ENCODE measurements at regions not wholly inside any gene's neighbourhood (a gene's known extent, or its start where the extent isn't known, plus 50 kb on each side); places are given as distances from the start of the nearest gene placed in this dataset.

DNA sequence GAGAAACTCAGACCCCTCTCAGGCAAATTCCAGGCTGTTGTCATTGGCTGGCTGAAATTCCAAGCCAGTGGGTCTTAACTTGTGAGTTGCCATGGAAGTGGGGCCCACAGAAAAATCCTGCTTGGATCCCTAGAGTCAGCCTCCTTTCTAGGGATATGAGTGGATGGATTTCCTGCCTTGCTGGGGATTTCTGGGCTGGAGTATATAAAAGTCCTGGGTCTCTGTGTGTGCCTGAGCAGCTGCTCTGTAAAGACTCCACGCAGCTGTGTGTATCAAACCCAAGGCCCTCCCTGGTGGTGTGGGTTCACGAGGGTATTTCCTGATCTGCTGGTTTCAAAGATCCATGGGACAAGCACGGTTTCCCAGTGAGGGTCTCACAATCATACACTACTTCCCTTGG is 1077.1 kb downstream of the SLC16A7 start:
- H3K27me3 Mint-ChIP-seq = no peaks in the 10 kb centered on the region
- peaks cover 6 to 35% (median 18%) of the 10 kb centered on the region in 3 donors for H3K9me3 Mint-ChIP-seq
- no peak overlapping the region for H3K27ac Mint-ChIP-seq
- Histone ChIP-seq H3K4me3 (ENCODE audit: control insufficient read depth in 1 of 2, extremely low read depth in 1 of 2, low read length in 1 of 2) (no peak overlapping the region), H3K9me3 (no peaks in the 10 kb centered on the region), H3K36me3 (ENCODE audit: control insufficient read depth in 2 of 2, extremely low read depth in 1 of 2, insufficient read depth in 1 of 2, low read length in 1 of 2) (no peaks in the 10 kb centered on the region), H3K4me1 (ENCODE audit: control insufficient read depth in 1 of 2, extremely low read depth in 1 of 2, insufficient read depth in 2 of 2, low read length in 2 of 2) (no peaks in the 10 kb centered on the region), H3K27me3 (replicated peaks in 1 of 2; ENCODE audit: control insufficient read depth in 2 of 2, extremely low read depth in 1 of 2, insufficient read depth in 2 of 2, low read length in 1 of 2) (no peaks in the 10 kb centered on the region), H3K27ac (ENCODE audit: low read length) (no peak overlapping the region)
- 100% methylated on average over 1 of the region's 3 CpGs for WGBS (ENCODE audit: insufficient coverage)
- H3K4me1 Mint-ChIP-seq = no peaks in the 10 kb centered on the region
- ChIA-PET CTCF (no interaction called here), POLR2A (no interaction called here)
- DNase-seq (no peak), ATAC-seq (replicated peaks in 1 of 4) (no peak)
- no peak overlapping the region for H3K4me3 Mint-ChIP-seq
- H3K36me3 Mint-ChIP-seq = no peaks in the 10 kb centered on the region

DNA sequence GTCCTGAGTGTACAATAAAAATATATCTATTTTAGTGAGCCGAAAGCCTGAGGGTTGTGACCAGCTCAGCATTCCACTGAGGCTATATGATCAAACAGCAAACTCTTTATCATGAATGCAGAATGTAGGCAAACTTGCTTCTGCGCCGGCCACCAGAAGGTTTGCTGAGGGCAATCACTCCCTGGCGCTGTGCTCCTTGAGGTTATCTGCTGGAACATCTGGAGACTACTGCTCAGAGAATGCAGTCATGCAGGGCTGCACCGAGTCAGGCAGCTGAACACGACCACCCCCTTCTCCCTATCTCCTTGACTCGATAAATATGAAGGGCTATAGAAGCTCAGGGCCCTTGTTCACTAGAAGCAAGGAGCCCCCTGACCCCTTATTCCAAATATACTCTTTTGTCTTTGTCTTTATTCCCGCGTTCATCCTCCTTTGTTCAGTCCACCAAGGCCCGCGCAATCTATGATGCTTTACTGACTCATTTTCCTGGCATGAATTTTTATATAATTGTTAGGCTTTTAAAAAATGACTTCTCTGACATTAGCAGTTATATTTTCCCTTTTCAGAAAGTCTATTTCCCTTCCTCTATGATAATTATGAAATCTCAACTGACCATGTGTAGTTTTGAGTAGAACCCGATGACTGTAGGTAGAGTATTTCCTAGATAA is 1089.3 kb downstream of the SLC16A7 start:
- Histone ChIP-seq H3K36me3 (ENCODE audit: control insufficient read depth in 2 of 2, extremely low read depth in 1 of 2, insufficient read depth in 1 of 2, low read length in 1 of 2) (no peaks in the 10 kb centered on the region), H3K4me3 (ENCODE audit: control insufficient read depth in 1 of 2, extremely low read depth in 1 of 2, low read length in 1 of 2) (no peak overlapping the region), H3K9me3 (no peaks in the 10 kb centered on the region), H3K27ac (ENCODE audit: low read length) (no peak overlapping the region), H3K27me3 (replicated peaks in 1 of 2; ENCODE audit: control insufficient read depth in 2 of 2, extremely low read depth in 1 of 2, insufficient read depth in 2 of 2, low read length in 1 of 2) (no peaks in the 10 kb centered on the region), H3K4me1 (ENCODE audit: control insufficient read depth in 1 of 2, extremely low read depth in 1 of 2, insufficient read depth in 2 of 2, low read length in 2 of 2) (no peaks in the 10 kb centered on the region)
- Mint-ChIP-seq H3K36me3 (no peaks in the 10 kb centered on the region), H3K4me1 (no peaks in the 10 kb centered on the region), H3K27ac (no peak overlapping the region), H3K4me3 (no peak overlapping the region), H3K9me3 (peaks cover 0 to 10% (median 2%) of the 10 kb centered on the region in 3 donors), H3K27me3 (no peaks in the 10 kb centered on the region)
- ChIA-PET CTCF (interaction anchor here in 1 of 2 donors (0.6 kb wide), 1 partner anchor 32 kb away, joined by 3 read pairs; no protein-coding TSS in a partner anchor), POLR2A (no interaction called here)
- WGBS (ENCODE audit: insufficient coverage) = 48% methylated on average over 4 of the region's 12 CpGs
- DNase-seq = no peak
- ATAC-seq (replicated peaks in 1 of 4) = no peak

DNA sequence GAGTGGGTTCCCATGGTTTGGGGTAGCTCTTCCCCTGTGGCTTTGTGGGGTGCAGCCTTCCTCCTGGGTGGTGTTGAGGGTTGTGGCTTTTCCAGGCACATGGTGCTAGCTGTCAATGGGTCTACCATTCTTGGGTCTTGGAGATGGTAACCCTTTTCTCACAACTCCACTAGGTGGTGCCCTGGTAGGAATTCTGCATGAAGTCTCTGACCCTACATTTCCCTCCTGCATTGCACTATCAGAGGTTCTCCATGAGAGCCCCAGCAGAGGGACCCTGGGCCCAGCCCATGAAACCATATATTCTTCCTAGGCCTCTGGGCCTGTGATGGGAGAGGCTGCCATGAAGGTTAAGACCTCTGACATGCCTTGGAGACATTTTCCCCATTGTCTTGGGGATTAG is 1093.3 kb downstream of the SLC16A7 start:
- no peaks in the 10 kb centered on the region for H3K4me1 ChIP-seq (ENCODE audit: control insufficient read depth in 1 of 2, extremely low read depth in 1 of 2, insufficient read depth in 2 of 2, low read length in 2 of 2)
- H3K27me3 ChIP-seq (replicated peaks in 1 of 2; ENCODE audit: control insufficient read depth in 2 of 2, extremely low read depth in 1 of 2, insufficient read depth in 2 of 2, low read length in 1 of 2) = no peaks in the 10 kb centered on the region
- POLR2A ChIA-PET = interaction anchor here in 1 of 2 donors (0.5 kb wide), 1 partner anchor 1852 kb away, joined by 3 read pairs; no protein-coding TSS in a partner anchor
- H3K4me3 ChIP-seq (ENCODE audit: control insufficient read depth in 1 of 2, extremely low read depth in 1 of 2, low read length in 1 of 2) = no peak overlapping the region
- H3K9me3 ChIP-seq = no peaks in the 10 kb centered on the region
- H3K27ac ChIP-seq (ENCODE audit: low read length) = no peak overlapping the region
- Mint-ChIP-seq H3K36me3 (no peaks in the 10 kb centered on the region), H3K27me3 (no peaks in the 10 kb centered on the region), H3K4me1 (no peaks in the 10 kb centered on the region), H3K27ac (no peak overlapping the region), H3K9me3 (peaks cover 8 to 10% (median 10%) of the 10 kb centered on the region in 3 donors), H3K4me3 (no peak overlapping the region)
- no peak for DNase-seq
- ATAC-seq (replicated peaks in 1 of 4) = no peak
- no peaks in the 10 kb centered on the region for H3K36me3 ChIP-seq (ENCODE audit: control insufficient read depth in 2 of 2, extremely low read depth in 1 of 2, insufficient read depth in 1 of 2, low read length in 1 of 2)
- CTCF ChIA-PET = no interaction called here

DNA sequence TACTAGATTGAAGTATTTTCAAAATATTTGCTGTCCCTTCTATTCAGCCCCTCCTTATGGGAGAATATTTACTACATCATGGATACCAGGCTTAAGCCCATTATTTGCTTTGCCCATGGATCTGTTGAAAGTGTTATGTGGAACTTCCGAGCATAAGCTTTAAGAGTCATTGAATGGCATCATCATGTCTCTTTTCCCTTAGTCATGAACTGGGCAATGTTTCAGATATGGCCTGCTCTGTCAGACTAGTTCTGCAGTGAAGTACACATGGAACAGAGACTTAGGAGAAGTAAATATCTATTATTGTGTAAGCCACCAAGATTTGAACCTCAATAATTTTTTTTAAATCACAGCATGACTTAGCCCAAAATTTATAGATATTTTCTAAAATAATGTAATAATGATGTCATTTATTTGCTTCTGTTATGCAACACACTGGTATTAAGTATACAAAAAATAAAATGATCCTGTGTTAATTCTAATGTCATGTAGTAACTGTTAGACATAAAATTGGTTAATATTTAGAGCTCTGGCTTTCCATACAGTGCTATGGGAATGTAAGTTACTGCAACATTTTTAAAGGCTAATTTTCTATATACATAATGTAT is 1097.3 kb downstream of the SLC16A7 start:
- no CpG with 5 or more reads among the region's 1 CpG for WGBS (ENCODE audit: insufficient coverage)
- POLR2A ChIA-PET = no interaction called here

DNA sequence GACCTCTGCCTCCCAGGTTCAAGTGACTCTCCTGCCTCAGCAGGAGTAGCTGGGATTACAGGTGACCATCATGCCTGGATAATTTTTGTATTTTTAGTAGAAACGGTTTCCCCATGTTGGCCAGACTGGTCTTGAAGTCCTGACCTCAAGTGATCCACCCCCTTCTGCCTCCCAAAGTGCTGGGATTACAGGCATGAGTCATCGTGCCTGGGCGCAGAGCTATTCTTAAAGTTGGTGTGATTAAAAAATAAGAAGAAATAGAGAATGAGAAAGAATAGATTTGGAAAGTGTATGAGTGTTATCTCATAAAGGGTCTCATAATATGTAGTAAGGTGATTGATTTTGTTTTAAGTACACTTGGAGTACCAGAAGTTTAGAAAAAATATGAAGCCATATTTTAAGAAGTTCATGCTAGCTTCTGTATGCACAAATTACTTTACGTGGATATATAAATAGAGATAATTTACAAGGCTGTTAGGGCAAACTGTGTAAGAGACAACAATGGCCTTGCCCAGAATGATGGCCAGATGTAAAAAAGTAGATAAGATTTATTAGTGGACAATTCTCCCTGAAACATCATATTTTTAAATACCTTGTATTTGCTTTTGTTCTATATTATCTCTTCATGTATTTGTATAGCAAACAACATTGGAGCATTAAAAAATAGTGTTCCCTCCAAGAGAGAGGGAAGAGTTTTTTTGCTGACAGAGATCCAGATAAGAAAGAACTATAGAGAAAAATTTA is 1108.5 kb downstream of the SLC16A7 start:
- no peak for DNase-seq
- Mint-ChIP-seq H3K36me3 (no peaks in the 10 kb centered on the region), H3K27ac (no peak overlapping the region), H3K4me3 (no peak overlapping the region), H3K4me1 (no peaks in the 10 kb centered on the region), H3K9me3 (peaks cover 0 to 27% (median 2%) of the 10 kb centered on the region in 3 donors), H3K27me3 (no peaks in the 10 kb centered on the region)
- CTCF ChIA-PET = no interaction called here
- Histone ChIP-seq H3K27me3 (replicated peaks in 1 of 2; ENCODE audit: control insufficient read depth in 2 of 2, extremely low read depth in 1 of 2, insufficient read depth in 2 of 2, low read length in 1 of 2) (no peaks in the 10 kb centered on the region), H3K4me3 (ENCODE audit: control insufficient read depth in 1 of 2, extremely low read depth in 1 of 2, low read length in 1 of 2) (no peak overlapping the region), H3K27ac (ENCODE audit: low read length) (no peak overlapping the region), H3K4me1 (ENCODE audit: control insufficient read depth in 1 of 2, extremely low read depth in 1 of 2, insufficient read depth in 2 of 2, low read length in 2 of 2) (no peaks in the 10 kb centered on the region), H3K36me3 (ENCODE audit: control insufficient read depth in 2 of 2, extremely low read depth in 1 of 2, insufficient read depth in 1 of 2, low read length in 1 of 2) (no peaks in the 10 kb centered on the region), H3K9me3 (no peaks in the 10 kb centered on the region)
- ATAC-seq (replicated peaks in 1 of 4) = no peak
- 70% methylated on average over 2 of the region's 4 CpGs for WGBS (ENCODE audit: insufficient coverage)
- POLR2A ChIA-PET = no interaction called here

More for the DNA sequence above, 1097.3 kb downstream of the SLC16A7 start:
- Mint-ChIP-seq H3K27me3 (no peaks in the 10 kb centered on the region), H3K9me3 (peaks cover 7 to 10% (median 8%) of the 10 kb centered on the region in 3 donors), H3K27ac (no peak overlapping the region), H3K4me1 (no peaks in the 10 kb centered on the region), H3K4me3 (no peak overlapping the region), H3K36me3 (no peaks in the 10 kb centered on the region)
- no peaks in the 10 kb centered on the region for H3K27me3 ChIP-seq (replicated peaks in 1 of 2; ENCODE audit: control insufficient read depth in 2 of 2, extremely low read depth in 1 of 2, insufficient read depth in 2 of 2, low read length in 1 of 2)
- H3K9me3 ChIP-seq = no peaks in the 10 kb centered on the region
- CTCF ChIA-PET = no interaction called here
- no peak overlapping the region for H3K4me3 ChIP-seq (ENCODE audit: control insufficient read depth in 1 of 2, extremely low read depth in 1 of 2, low read length in 1 of 2)
- no peaks in the 10 kb centered on the region for H3K36me3 ChIP-seq (ENCODE audit: control insufficient read depth in 2 of 2, extremely low read depth in 1 of 2, insufficient read depth in 1 of 2, low read length in 1 of 2)
- no peaks in the 10 kb centered on the region for H3K4me1 ChIP-seq (ENCODE audit: control insufficient read depth in 1 of 2, extremely low read depth in 1 of 2, insufficient read depth in 2 of 2, low read length in 2 of 2)
- ATAC-seq (replicated peaks in 1 of 4) = no peak
- DNase-seq = no peak
- no peak overlapping the region for H3K27ac ChIP-seq (ENCODE audit: low read length)

DNA sequence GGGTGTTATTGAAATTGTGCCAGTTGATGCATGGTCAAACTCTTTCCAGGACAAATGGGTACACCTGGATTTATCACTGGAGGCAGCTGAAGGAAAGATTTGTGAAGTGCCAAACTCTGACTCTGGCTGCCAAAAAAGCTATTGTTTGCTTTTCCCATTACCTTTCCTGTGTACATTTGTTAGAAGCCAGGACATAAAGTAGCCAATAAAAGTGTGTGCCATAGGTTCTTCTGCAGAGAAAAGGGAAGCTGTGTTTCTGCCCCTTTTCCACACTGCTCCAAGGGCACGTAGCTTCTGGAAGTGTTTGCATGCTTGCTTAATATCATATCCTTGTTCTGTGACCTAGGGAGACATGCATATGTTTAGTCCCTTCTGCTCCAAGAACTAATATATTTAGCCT is 1114.4 kb downstream of the SLC16A7 start:
- Mint-ChIP-seq H3K4me3 (no peak overlapping the region), H3K27me3 (no peaks in the 10 kb centered on the region), H3K27ac (no peak overlapping the region), H3K36me3 (no peaks in the 10 kb centered on the region), H3K9me3 (peaks cover 6 to 28% (median 7%) of the 10 kb centered on the region in 3 donors), H3K4me1 (no peaks in the 10 kb centered on the region)
- no peaks in the 10 kb centered on the region for H3K9me3 ChIP-seq
- no peaks in the 10 kb centered on the region for H3K27me3 ChIP-seq (replicated peaks in 1 of 2; ENCODE audit: control insufficient read depth in 2 of 2, extremely low read depth in 1 of 2, insufficient read depth in 2 of 2, low read length in 1 of 2)
- DNase-seq = no peak
- no peak overlapping the region for H3K4me3 ChIP-seq (ENCODE audit: control insufficient read depth in 1 of 2, extremely low read depth in 1 of 2, low read length in 1 of 2)
- no peak for ATAC-seq (replicated peaks in 1 of 4)
- WGBS (ENCODE audit: insufficient coverage) = no CpG with 5 or more reads among the region's 1 CpG
- no peak overlapping the region for H3K27ac ChIP-seq (ENCODE audit: low read length)
- ChIA-PET CTCF (no interaction called here), POLR2A (no interaction called here)
- H3K36me3 ChIP-seq (ENCODE audit: control insufficient read depth in 2 of 2, extremely low read depth in 1 of 2, insufficient read depth in 1 of 2, low read length in 1 of 2) = no peaks in the 10 kb centered on the region
- no peaks in the 10 kb centered on the region for H3K4me1 ChIP-seq (ENCODE audit: control insufficient read depth in 1 of 2, extremely low read depth in 1 of 2, insufficient read depth in 2 of 2, low read length in 2 of 2)

All from T-cell (primary cell).